H1 (cell line): ENCODE measurements at regions not wholly inside any gene's neighbourhood (a gene's known extent, or its start where the extent isn't known, plus 50 kb on each side); places are given as distances from the start of the nearest gene placed in this dataset.

Experiments
- ASH2L ChIP-seq: fragments of 200-600, 300-600 bp; sonication (generic); IDR thresholded peaks from one replicate; pipeline ENCODE4 v1.7.1; 2017; ENCODE audit warnings: low read length
- CHD7 ChIP-seq: fragments of 300-600 bp; sonication (generic); IDR thresholded peaks from 2 replicates; pipeline ENCODE4 v1.7.1; 2012; ENCODE audit warnings: low read length, moderate library complexity, mild to moderate bottlenecking, inconsistent platforms; ENCODE audit not compliant: insufficient replicate concordance
- EP300 ChIP-seq, 2 experiments: IDR thresholded peaks; 1 replicate in 1 of 2; 2 replicates in 1 of 2; pipeline ENCODE4 v1.6.1; 2011 to 2012; ENCODE audit warnings: low read depth in 2 of 2, low read length in 2 of 2, mild to moderate bottlenecking in 2 of 2, borderline replicate concordance in 1 of 2, inconsistent platforms in 1 of 2, moderate library complexity in 1 of 2
- HDAC2 ChIP-seq, 2 experiments: fragments of 300-600 bp in 1 of 2; sonication (generic) in 1 of 2; IDR thresholded peaks; 2 replicates each; pipeline ENCODE4 v1.6.1; 2011 to 2012; ENCODE audit warnings: low read depth in 2 of 2, low read length in 2 of 2, mild to moderate bottlenecking in 2 of 2, moderate library complexity in 2 of 2, borderline replicate concordance in 1 of 2, inconsistent platforms in 1 of 2
- PHF8 ChIP-seq: fragments of 200-600 bp; sonication (generic); conservative IDR thresholded peaks from 2 replicates; pipeline ENCODE4 v1.7.1; 2012; ENCODE audit warnings: low read depth, mild to moderate bottlenecking, inconsistent platforms, low read length, moderate library complexity
- TF ChIP-seq, protein P1 (sequence below), 3 experiments: IDR thresholded peaks; 1 replicate in 2 of 3; 2 replicates in 1 of 3; pipeline versions ENCODE4 v1.5.1 to v1.6.1; 2011; ENCODE audit warnings: low read length in 3 of 3, mild to moderate bottlenecking in 3 of 3, inconsistent platforms in 2 of 3, low read depth in 1 of 3, moderate library complexity in 1 of 3; ENCODE audit not compliant: insufficient read depth in 1 of 3; ENCODE audit errors: control extremely low read depth in 1 of 3

GRCh38 chr2:147424766-147425165 is 420.1 kb upstream of the ACVR2A start (continued):
- TF ChIP-seq CHD7: no peak
- no peak for TF ChIP-seq PHF8
- no peak for TF ChIP-seq EP300 (IDR thresholded peaks at IDR 0.05; ENCODE audit: borderline replicate concordance in 1 of 2, low read depth in 2 of 2, low read length in 2 of 2)
- no peak for TF ChIP-seq HDAC2 (IDR thresholded peaks at IDR 0.05; ENCODE audit: borderline replicate concordance in 1 of 2, low read depth in 2 of 2, low read length in 2 of 2)
- no peak for TF ChIP-seq ASH2L
- TF ChIP-seq, protein P1, sequence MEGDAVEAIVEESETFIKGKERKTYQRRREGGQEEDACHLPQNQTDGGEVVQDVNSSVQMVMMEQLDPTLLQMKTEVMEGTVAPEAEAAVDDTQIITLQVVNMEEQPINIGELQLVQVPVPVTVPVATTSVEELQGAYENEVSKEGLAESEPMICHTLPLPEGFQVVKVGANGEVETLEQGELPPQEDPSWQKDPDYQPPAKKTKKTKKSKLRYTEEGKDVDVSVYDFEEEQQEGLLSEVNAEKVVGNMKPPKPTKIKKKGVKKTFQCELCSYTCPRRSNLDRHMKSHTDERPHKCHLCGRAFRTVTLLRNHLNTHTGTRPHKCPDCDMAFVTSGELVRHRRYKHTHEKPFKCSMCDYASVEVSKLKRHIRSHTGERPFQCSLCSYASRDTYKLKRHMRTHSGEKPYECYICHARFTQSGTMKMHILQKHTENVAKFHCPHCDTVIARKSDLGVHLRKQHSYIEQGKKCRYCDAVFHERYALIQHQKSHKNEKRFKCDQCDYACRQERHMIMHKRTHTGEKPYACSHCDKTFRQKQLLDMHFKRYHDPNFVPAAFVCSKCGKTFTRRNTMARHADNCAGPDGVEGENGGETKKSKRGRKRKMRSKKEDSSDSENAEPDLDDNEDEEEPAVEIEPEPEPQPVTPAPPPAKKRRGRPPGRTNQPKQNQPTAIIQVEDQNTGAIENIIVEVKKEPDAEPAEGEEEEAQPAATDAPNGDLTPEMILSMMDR (IDR thresholded peaks at IDR 0.05; ENCODE audit: control extremely low read depth in 1 of 3, insufficient read depth in 1 of 3, low read depth in 1 of 3, low read length in 3 of 3): no peak
